ENCODE measurements at regions not wholly inside any gene's neighbourhood (a gene's known extent, or its start where the extent isn't known, plus 50 kb on each side); places are given as distances from the start of the nearest gene placed in this dataset.

GRCh38 chr5:153347611-153348010 is 142.9 kb upstream of the GRIA1 start:
- TF ChIP-seq EZH2 (IDR thresholded peaks at IDR 0.05) = no peak
- TF ChIP-seq POLR2AphosphoS5 (IDR thresholded peaks at IDR 0.05; ENCODE audit: borderline replicate concordance, low read depth, low read length) = no peak
- no peak for TF ChIP-seq FOXP2 (optimal IDR thresholded peaks at IDR 0.05; ENCODE audit: control extremely low read depth, extremely low read length, insufficient read depth)

Data from SK-N-MC (cell line).